ENCODE measurements at regions not wholly inside any gene's neighbourhood (a gene's known extent, or its start where the extent isn't known, plus 50 kb on each side); places are given as distances from the start of the nearest gene placed in this dataset.

- Histone ChIP-seq H3K27ac (no peak overlapping the region), H3K9me3 (no peaks in the 10 kb centered on the region), H3K27me3 (no peaks in the 10 kb centered on the region), H3K4me1 (no peaks in the 10 kb centered on the region), H3K9ac (ENCODE audit: low read depth in 2 of 2, low read length in 2 of 2) (no peak overlapping the region), H3K36me3 (no peaks in the 10 kb centered on the region), H3K4me3 (no peak overlapping the region)
- intact Hi-C loops (cut with DNase I) = no loop called here
- no peak for TF ChIP-seq CTCF (IDR thresholded peaks at IDR 0.05)
- no peak for DNase-seq
These were observed 385.8 kb downstream of the DLEU7 start for GRCh38 chr13:50457415-50458393.

- no peaks in the 10 kb centered on the region for H3K36me3 ChIP-seq
- no peaks in the 10 kb centered on the region for H3K4me1 ChIP-seq
- no peaks in the 10 kb centered on the region for H3K27me3 ChIP-seq
- no peak overlapping the region for H3K9ac ChIP-seq (ENCODE audit: low read depth in 2 of 2, low read length in 2 of 2)
- no peak overlapping the region for H3K4me3 ChIP-seq
- no peak overlapping the region for H3K27ac ChIP-seq
- no peak for DNase-seq
- intact Hi-C loops (cut with DNase I) = no loop called here
- no peak for TF ChIP-seq CTCF (IDR thresholded peaks at IDR 0.05)
- no peaks in the 10 kb centered on the region for H3K9me3 ChIP-seq
These were observed 384.4 kb downstream of the DLEU7 start for GRCh38 chr13:50459046-50459445.

GRCh38 chr13:50459658-50460057, 383.8 kb downstream of the DLEU7 start:
- Histone ChIP-seq H3K36me3 (no peaks in the 10 kb centered on the region), H3K4me3 (no peak overlapping the region), H3K27ac (no peak overlapping the region), H3K9me3 (no peaks in the 10 kb centered on the region), H3K27me3 (no peaks in the 10 kb centered on the region), H3K9ac (ENCODE audit: low read depth in 2 of 2, low read length in 2 of 2) (no peak overlapping the region), H3K4me1 (no peaks in the 10 kb centered on the region)
- DNase-seq = no peak
- intact Hi-C loops (cut with DNase I) = no loop called here
- TF ChIP-seq CTCF (IDR thresholded peaks at IDR 0.05) = no peak

- Histone ChIP-seq H3K4me3 (no peak overlapping the region), H3K27ac (no peak overlapping the region), H3K4me1 (no peaks in the 10 kb centered on the region), H3K9me3 (no peaks in the 10 kb centered on the region), H3K9ac (ENCODE audit: low read depth in 2 of 2, low read length in 2 of 2) (no peak overlapping the region), H3K27me3 (no peaks in the 10 kb centered on the region), H3K36me3 (no peaks in the 10 kb centered on the region)
- no peak for TF ChIP-seq CTCF (IDR thresholded peaks at IDR 0.05)
- intact Hi-C loops (cut with DNase I) = no loop called here
- DNase-seq = no peak
These were observed 383.1 kb downstream of the DLEU7 start for GRCh38 chr13:50460358-50460757.

GRCh38 chr13:50461189-50461588, 382.3 kb downstream of the DLEU7 start:
- no peaks in the 10 kb centered on the region for H3K4me1 ChIP-seq
- H3K9me3 ChIP-seq = no peaks in the 10 kb centered on the region
- DNase-seq = no peak
- no peak overlapping the region for H3K9ac ChIP-seq (ENCODE audit: low read depth in 2 of 2, low read length in 2 of 2)
- H3K27ac ChIP-seq = no peak overlapping the region
- TF ChIP-seq CTCF (IDR thresholded peaks at IDR 0.05) = no peak
- H3K27me3 ChIP-seq = no peaks in the 10 kb centered on the region
- H3K36me3 ChIP-seq = no peaks in the 10 kb centered on the region
- intact Hi-C loops (cut with DNase I) = no loop called here
- no peak overlapping the region for H3K4me3 ChIP-seq

Measured in colonic mucosa (tissue), 4 donors.